Fibroblast of lung (primary cell): ENCODE measurements at regions not wholly inside any gene's neighbourhood (a gene's known extent, or its start where the extent isn't known, plus 50 kb on each side); places are given as distances from the start of the nearest gene placed in this dataset.

Experiments used
- DNase-seq, 2 donors: peaks; one replicate each; pipeline versions ENCODE4 v3.0.0 to v3.0.0-alpha.2; 2010; ENCODE audit warnings: low read depth in 2 of 2
- H2AFZ ChIP-seq: 2 replicates; pipeline ENCODE4 v1.5.1; 2012; ENCODE audit warnings: low read length, control low read depth, inconsistent platforms
- H3K27ac ChIP-seq: 2 replicates; pipeline ENCODE4 v1.5.1; 2011; ENCODE audit warnings: low read length, control low read depth; ENCODE audit not compliant: insufficient read depth
- H3K27me3 ChIP-seq: 2 replicates; pipeline ENCODE4 v1.5.1; 2011; ENCODE audit warnings: mild to moderate bottlenecking, low read length; ENCODE audit not compliant: control insufficient read depth, insufficient read depth
- H3K36me3 ChIP-seq: 2 replicates; pipeline ENCODE4 v1.5.1; 2011; ENCODE audit warnings: low read length; ENCODE audit not compliant: control insufficient read depth, insufficient read depth
- H3K4me1 ChIP-seq: 2 replicates; pipeline ENCODE4 v1.5.1; 2011; ENCODE audit warnings: low read length; ENCODE audit not compliant: control insufficient read depth, insufficient read depth; ENCODE audit errors: extremely low read depth
- H3K4me2 ChIP-seq: 2 replicates; pipeline ENCODE4 v1.5.1; 2011; ENCODE audit warnings: low read length, control low read depth; ENCODE audit not compliant: insufficient read depth; ENCODE audit errors: extremely low read depth
- H3K4me3 ChIP-seq, 4 experiments: fragments of 200-600 bp in 1 of 4; sonication (generic) in 1 of 4; replicated peaks in 1 of 4; 2 replicates each; pipeline ENCODE4 v1.5.1; 2011 to 2016; ENCODE audit warnings: low read length in 4 of 4, low read depth in 3 of 4, mild to moderate bottlenecking in 3 of 4, control low read depth in 2 of 4, inconsistent platforms in 1 of 4, mixed read lengths in 1 of 4; ENCODE audit not compliant: insufficient read depth in 1 of 4; ENCODE audit errors: control extremely low read depth in 1 of 4
- H3K79me2 ChIP-seq: 2 replicates; pipeline ENCODE4 v1.5.1; 2012; ENCODE audit warnings: mild to moderate bottlenecking, low read length, inconsistent platforms; ENCODE audit not compliant: control insufficient read depth, insufficient read depth
- H3K9ac ChIP-seq: 2 replicates; pipeline ENCODE4 v1.5.1; 2011; ENCODE audit warnings: mild to moderate bottlenecking, low read length, control low read depth; ENCODE audit not compliant: insufficient read depth
- H3K9me3 ChIP-seq: 2 replicates; pipeline ENCODE4 v1.5.1; 2012; ENCODE audit warnings: low read depth, low read length; ENCODE audit not compliant: control insufficient read depth, insufficient read depth
- H4K20me1 ChIP-seq: 2 replicates; pipeline ENCODE4 v1.5.1; 2011; ENCODE audit warnings: low read length; ENCODE audit not compliant: control insufficient read depth, insufficient read depth; ENCODE audit errors: extremely low read depth
- CTCF ChIP-seq, 2 donors: IDR thresholded peaks in 1 of 2; conservative IDR thresholded peaks in 1 of 2; 1 replicate in 1 of 2; 2 replicates in 1 of 2; pipeline ENCODE4 v1.5.1; 2011 to 2012; ENCODE audit warnings: low read length in 2 of 2, control low read depth in 1 of 2, inconsistent platforms in 1 of 2, low read depth in 1 of 2, mild to moderate bottlenecking in 1 of 2
- EZH2 ChIP-seq: IDR thresholded peaks from 2 replicates; pipeline ENCODE4 v1.5.1; 2012; ENCODE audit warnings: low read length, control low read depth, mild to moderate bottlenecking; ENCODE audit errors: missing control alignments

- no peak overlapping the region for H3K27ac ChIP-seq
- H2AFZ ChIP-seq: no peak overlapping the region
- H3K79me2 ChIP-seq: no peaks in the 10 kb centered on the region
- H3K9me3 ChIP-seq: no peaks in the 10 kb centered on the region
- H3K9ac ChIP-seq: no peak overlapping the region
- no peak overlapping the region for H3K4me2 ChIP-seq
- no peaks in the 10 kb centered on the region for H4K20me1 ChIP-seq
- H3K36me3 ChIP-seq: no peaks in the 10 kb centered on the region
- no peak for DNase-seq
- no peaks in the 10 kb centered on the region for H3K27me3 ChIP-seq
- no peak overlapping the region for H3K4me3 ChIP-seq
- no peak for TF ChIP-seq EZH2
- TF ChIP-seq CTCF (conservative IDR thresholded peaks at IDR 0.05 in 1 of 2, IDR thresholded peaks at IDR 0.05 in 1 of 2; ENCODE audit: low read depth in 1 of 2, low read length in 2 of 2): no peak
- H3K4me1 ChIP-seq: no peaks in the 10 kb centered on the region
Observed at GRCh38 chr10:59588791-59589190, 120.9 kb downstream of the SLC16A9 start.

GRCh38 chr10:59587756-59588140, 121.9 kb downstream of the SLC16A9 start:
- H3K9ac ChIP-seq: no peak overlapping the region
- no peaks in the 10 kb centered on the region for H3K27me3 ChIP-seq
- H3K27ac ChIP-seq: no peak overlapping the region
- DNase-seq: no peak
- H3K4me1 ChIP-seq: no peaks in the 10 kb centered on the region
- H4K20me1 ChIP-seq: no peaks in the 10 kb centered on the region
- no peak for TF ChIP-seq CTCF (conservative IDR thresholded peaks at IDR 0.05 in 1 of 2, IDR thresholded peaks at IDR 0.05 in 1 of 2; ENCODE audit: low read depth in 1 of 2, low read length in 2 of 2)
- no peak for TF ChIP-seq EZH2
- H3K9me3 ChIP-seq: no peaks in the 10 kb centered on the region
- H3K79me2 ChIP-seq: no peaks in the 10 kb centered on the region
- H3K4me3 ChIP-seq: no peak overlapping the region
- H3K4me2 ChIP-seq: no peak overlapping the region
- H2AFZ ChIP-seq: no peak overlapping the region
- H3K36me3 ChIP-seq: no peaks in the 10 kb centered on the region

GRCh38 chr10:59587083-59587755, 122.4 kb downstream of the SLC16A9 start:
- H4K20me1 ChIP-seq: no peaks in the 10 kb centered on the region

More at GRCh38 chr10:59587083-59587755, 122.4 kb downstream of the SLC16A9 start:
- Histone ChIP-seq H3K4me3 (no peak overlapping the region), H3K9me3 (no peaks in the 10 kb centered on the region), H3K4me2 (no peak overlapping the region), H3K27me3 (no peaks in the 10 kb centered on the region), H3K4me1 (no peaks in the 10 kb centered on the region), H2AFZ (no peak overlapping the region), H3K9ac (no peak overlapping the region), H3K79me2 (no peaks in the 10 kb centered on the region), H3K27ac (no peak overlapping the region), H3K36me3 (no peaks in the 10 kb centered on the region)
- DNase-seq: no peak
- TF ChIP-seq EZH2 (no peak), CTCF (conservative IDR thresholded peaks at IDR 0.05 in 1 of 2, IDR thresholded peaks at IDR 0.05 in 1 of 2; ENCODE audit: low read depth in 1 of 2, low read length in 2 of 2) (no peak)
